A549 (cell line): ENCODE measurements at regions not wholly inside any gene's neighbourhood (a gene's known extent, or its start where the extent isn't known, plus 50 kb on each side); places are given as distances from the start of the nearest gene placed in this dataset.
"Not testable (repeated sequence)": the region's sequence is repeated elsewhere in the genome, so short reads cannot be mapped to it uniquely, and the experiment has no call there.

Source experiments
- ATAC-seq, 2 experiments: fragments of 200-7000 bp in 1 of 2; fragments of >200 bp in 1 of 2; cut with Nextera tagmentation in 1 of 2; cut with Tn5 transposase in 1 of 2; 3 replicates each; pipeline versions ENCODE4 v1.8.0 to v1.9.1; 2018 to 2020; ENCODE audit warnings: mild to moderate bottlenecking in 1 of 2, moderate library complexity in 1 of 2
- CTCF ChIA-PET: fragments of 300-600 bp; sonication (Branson Sonifier 250); formaldehyde crosslinking; extraction: SDS; loops from one replicate; lab custom pipeline; 2021; ENCODE audit warnings: antibody characterized with exemption, inconsistent platforms; lab: Yijun Ruan, JAX
- POLR2A ChIA-PET: fragments of 350-600 bp; formaldehyde crosslinking; extraction: SDS; loops from one replicate; lab custom pipeline; 2021; ENCODE audit warnings: antibody characterized with exemption, inconsistent platforms; lab: Yijun Ruan, JAX
- DNase-seq, 2 experiments: peaks; one replicate each; pipeline versions ENCODE4 v3.0.0 to v3.0.0-alpha.2; 2011 to 2016; ENCODE audit warnings: low read depth in 1 of 2, low spot score in 1 of 2
- FAIRE-seq: peaks from 2 replicates; lab custom pipeline; 2011; peaks lifted over from hg19 to GRCh38; lab: Jason Lieb, UNC
- H3K27ac ChIP-seq, 2 experiments: fragments of >200 bp; sonication (Bioruptor Twin); formaldehyde crosslinking; 3 replicates each; pipeline ENCODE4 v1.5.1; 2016 to 2017
- H3K4me1 ChIP-seq: fragments of >200 bp; sonication (Bioruptor Twin); formaldehyde crosslinking; 3 replicates; pipeline ENCODE4 v1.6.1; 2016
- H3K4me2 ChIP-seq: fragments of >200 bp; sonication (Bioruptor Twin); formaldehyde crosslinking; 3 replicates; pipeline ENCODE4 v1.6.1; 2016
- H3K4me3 ChIP-seq: fragments of >200 bp; sonication (Bioruptor Twin); formaldehyde crosslinking; 3 replicates; pipeline ENCODE4 v1.5.1; 2016
- H3K9me3 ChIP-seq: fragments of >200 bp; sonication (Bioruptor Twin); formaldehyde crosslinking; 3 replicates; pipeline ENCODE4 v1.6.1; 2016
- CBX2 ChIP-seq: fragments of 200-600 bp; sonication (generic); IDR thresholded peaks from 2 replicates; pipeline ENCODE4 v1.6.1; 2016; ENCODE audit warnings: low read depth, mild to moderate bottlenecking, borderline replicate concordance
- CTCF ChIP-seq: fragments of >200 bp; sonication (Bioruptor Twin); formaldehyde crosslinking; IDR thresholded peaks from 3 replicates; pipeline ENCODE4 v1.5.1; 2016
- E2F6 ChIP-seq: IDR thresholded peaks from 2 replicates; pipeline ENCODE4 v1.6.1; 2012; ENCODE audit warnings: low read depth, borderline replicate concordance
- ELK1 ChIP-seq: fragments of 150-350 bp; IDR thresholded peaks from 2 replicates; pipeline ENCODE4 v1.6.1; 2014; ENCODE audit warnings: low read depth, mild to moderate bottlenecking, low read length
- ESRRA ChIP-seq: fragments of 150-350 bp; IDR thresholded peaks from 2 replicates; pipeline ENCODE4 v1.6.1; 2014; ENCODE audit warnings: mild to moderate bottlenecking, low read length, borderline replicate concordance
- FOSL2 ChIP-seq, 2 experiments: fragments of 450-650 bp in 1 of 2; fragments of >200 bp in 1 of 2; sonication (Bioruptor Twin) in 1 of 2; formaldehyde crosslinking; IDR thresholded peaks; 2 replicates each; pipeline versions ENCODE4 v1.5.0 to v1.6.1; 2016 to 2020; ENCODE audit warnings: mild to moderate bottlenecking in 1 of 2, moderate library complexity in 1 of 2
- GATA3 ChIP-seq: IDR thresholded peaks from 2 replicates; pipeline ENCODE4 v1.6.1; 2012; ENCODE audit warnings: borderline replicate concordance
- HMGXB4 ChIP-seq: fragments of 250-450 bp; sonication (Bioruptor Pico); IDR thresholded peaks from 2 replicates; pipeline ENCODE4 v1.5.0; 2021; ENCODE audit warnings: mild to moderate bottlenecking, moderate library complexity, borderline replicate concordance
- JUN ChIP-seq, 2 experiments: fragments of >200 bp; sonication (Bioruptor Twin); formaldehyde crosslinking; IDR thresholded peaks; 2 replicates in 1 of 2; 3 replicates in 1 of 2; pipeline ENCODE4 v1.6.1; 2016 to 2017
- KDM5A ChIP-seq: fragments of 200-600 bp; sonication (generic); IDR thresholded peaks from 2 replicates; pipeline ENCODE4 v1.6.1; 2016; ENCODE audit warnings: antibody characterized with exemption, mild to moderate bottlenecking
- MAFK ChIP-seq: fragments of 450-650 bp; IDR thresholded peaks from 2 replicates; pipeline ENCODE4 v1.6.1; 2014; ENCODE audit not compliant: partially characterized antibody
- SMC3 ChIP-seq: fragments of >200 bp; sonication (Bioruptor Twin); formaldehyde crosslinking; IDR thresholded peaks from 3 replicates; pipeline ENCODE4 v1.6.1; 2018; ENCODE audit warnings: inconsistent platforms
- SREBF2 ChIP-seq: fragments of 450-650 bp; IDR thresholded peaks from 2 replicates; pipeline ENCODE4 v1.6.1; 2014; ENCODE audit warnings: mild to moderate bottlenecking, moderate library complexity
- TFCP2L1 ChIP-seq: fragments of 250-450 bp; sonication (Bioruptor Pico); IDR thresholded peaks from 2 replicates; pipeline ENCODE4 v1.5.0; 2021; ENCODE audit warnings: mild to moderate bottlenecking
- USF2 ChIP-seq: fragments of 450-650 bp; IDR thresholded peaks from 2 replicates; pipeline ENCODE4 v1.6.1; 2014; ENCODE audit warnings: antibody characterized with exemption
- ZC3H11A ChIP-seq: fragments of 450-650 bp; IDR thresholded peaks from 2 replicates; pipeline ENCODE4 v1.6.1; 2014; ENCODE audit warnings: antibody characterized with exemption, mild to moderate bottlenecking
- WGBS: methylation state at CpG from one replicate; pipeline ENCODE4 v1.1.6; 2017; ENCODE audit errors: missing lambda C conversion rate; 5-methylcytosine and 5-hydroxymethylcytosine counted together

GRCh38 chr5:168142402-168142801 lies 149.0 kb upstream of the WWC1 start:
- POLR2A ChIA-PET, result no interaction called here
- DNase-seq, result no peak
- no peak for FAIRE-seq

GRCh38 chr5:168143521-168143920 lies 147.9 kb upstream of the WWC1 start:
- H3K9me3 ChIP-seq, H3K4me2 ChIP-seq, H3K4me1 ChIP-seq, POLR2A ChIA-PET, H3K4me3 ChIP-seq, H3K27ac ChIP-seq, CTCF ChIA-PET, DNase-seq, ATAC-seq: not testable (repeated sequence)
- 43% methylated on average over 7 of the region's 7 CpGs for WGBS
- peak; percentile 28 for FAIRE-seq

More at GRCh38 chr5:168142402-168142801, 149.0 kb upstream of the WWC1 start:
- WGBS, result 5% methylated on average over 2 of the region's 2 CpGs
- no peak overlapping the region for H3K4me3 ChIP-seq
- CTCF ChIA-PET, result interaction anchor here (1.4 kb wide), 1 partner anchor 28 kb away, joined by 3 read pairs; no protein-coding TSS in a partner anchor
- H3K27ac ChIP-seq, result no peak overlapping the region
- TF ChIP-seq USF2 (no peak), TFCP2L1 (CRISPR knock-in tag) (no peak), GATA3 (no peak), MAFK (no peak), ESRRA (no peak), KDM5A (no peak), HMGXB4 (CRISPR knock-in tag) (no peak), CBX2 (no peak), ELK1 (no peak)
- TF ChIP-seq, all 56 proteins: peak for 0
- Histone ChIP-seq H3K4me1 (no peaks in the 10 kb centered on the region), H3K4me2 (no peak overlapping the region), H3K9me3 (no peaks in the 10 kb centered on the region; the same call in 2 of the 3 replicates)
- no peak for ATAC-seq

- DNase-seq, result no peak
- WGBS, result 22% methylated on average over 8 of the region's 8 CpGs
- CTCF ChIA-PET, result no interaction called here
- Histone ChIP-seq H3K4me1 (no peaks in the 10 kb centered on the region), H3K4me3 (no peak overlapping the region), H3K4me2 (no peak overlapping the region), H3K27ac (no peak overlapping the region), H3K9me3 (peaks cover 3% of the 10 kb centered on the region; the same call in 1 of the 3 replicates)
- FAIRE-seq, result no peak
- POLR2A ChIA-PET, result no interaction called here
- no peak for TF ChIP-seq CTCF
- no peak for TF ChIP-seq MAFK
- no peak for TF ChIP-seq ZC3H11A
- TF ChIP-seq FOSL2 (IDR thresholded peaks at IDR 0.05), result no peak
- no peak for TF ChIP-seq FOSL2 (CRISPR knock-in tag; IDR thresholded peaks at IDR 0.05)
- TF ChIP-seq JUN (IDR thresholded peaks at IDR 0.05), result no peak
- TF ChIP-seq USF2, result no peak
- no peak for TF ChIP-seq SREBF2
- no peak for TF ChIP-seq E2F6
- no peak for TF ChIP-seq SMC3
- ATAC-seq, result no peak
Measured at GRCh38 chr5:168147106-168147505, 144.3 kb upstream of the WWC1 start.
